Keratinocyte (primary cell): ENCODE measurements at regions not wholly inside any gene's neighbourhood (a gene's known extent, or its start where the extent isn't known, plus 50 kb on each side); places are given as distances from the start of the nearest gene placed in this dataset.

Experiments used
- DNase-seq: peaks from one replicate; pipeline ENCODE4 v3.0.0-alpha.2; 2011; ENCODE audit warnings: low read depth, missing footprints, low spot score
- FAIRE-seq: peaks from 2 replicates; lab custom pipeline; 2011; peaks lifted over from hg19 to GRCh38; lab: Jason Lieb, UNC
- H2AFZ ChIP-seq: 2 replicates; pipeline ENCODE4 v1.6.0; 2012; ENCODE audit warnings: low read length, control low read depth, inconsistent platforms; ENCODE audit not compliant: control insufficient read depth
- H3K27ac ChIP-seq: 2 replicates; pipeline ENCODE4 v1.5.1; 2011; ENCODE audit warnings: low read length; ENCODE audit not compliant: control insufficient read depth, insufficient read depth
- H3K27me3 ChIP-seq: 3 replicates; pipeline ENCODE4 v1.6.0; 2011; ENCODE audit warnings: low read length; ENCODE audit not compliant: control insufficient read depth, insufficient read depth; ENCODE audit errors: extremely low read depth
- H3K36me3 ChIP-seq, 2 experiments: 2 replicates in 1 of 2; 3 replicates in 1 of 2; pipeline ENCODE4 v1.5.1; 2011; ENCODE audit warnings: low read length in 2 of 2, mild to moderate bottlenecking in 1 of 2; ENCODE audit not compliant: control insufficient read depth in 2 of 2, insufficient read depth in 2 of 2; ENCODE audit errors: extremely low read depth in 1 of 2
- H3K4me1 ChIP-seq: 3 replicates; pipeline ENCODE4 v1.5.1; 2011; ENCODE audit warnings: low read length; ENCODE audit not compliant: control insufficient read depth, insufficient read depth; ENCODE audit errors: extremely low read depth
- H3K4me2 ChIP-seq: 3 replicates; pipeline ENCODE4 v1.6.0; 2011; ENCODE audit warnings: low read depth, low read length; ENCODE audit not compliant: control insufficient read depth, insufficient read depth; ENCODE audit errors: extremely low read depth
- H3K4me3 ChIP-seq, 3 experiments: fragments of 200-600 bp in 1 of 3; sonication (generic) in 1 of 3; 2 replicates in 2 of 3; 3 replicates in 1 of 3; pipeline ENCODE4 v1.5.1; 2011 to 2016; ENCODE audit warnings: low read length in 3 of 3, mild to moderate bottlenecking in 3 of 3, control low read depth in 2 of 3, inconsistent platforms in 1 of 3, low read depth in 1 of 3, mixed read lengths in 1 of 3, mixed run types in 1 of 3, moderate library complexity in 1 of 3; ENCODE audit not compliant: control insufficient read depth in 2 of 3, insufficient read depth in 2 of 3; ENCODE audit errors: extremely low read depth in 1 of 3
- H3K79me2 ChIP-seq: 2 replicates; pipeline ENCODE4 v1.6.0; 2012; ENCODE audit warnings: low read length; ENCODE audit not compliant: control insufficient read depth, insufficient read depth
- H3K9ac ChIP-seq: 3 replicates; pipeline ENCODE4 v1.6.0; 2011; ENCODE audit warnings: low read length; ENCODE audit not compliant: control insufficient read depth, insufficient read depth; ENCODE audit errors: extremely low read depth
- H3K9me1 ChIP-seq: 3 replicates; pipeline ENCODE4 v1.6.0; 2011; ENCODE audit warnings: low read length; ENCODE audit not compliant: control insufficient read depth, insufficient read depth; ENCODE audit errors: extremely low read depth
- H3K9me3 ChIP-seq: 2 replicates; pipeline ENCODE4 v1.5.1; 2012; ENCODE audit warnings: low read depth, low read length; ENCODE audit not compliant: control insufficient read depth
- H4K20me1 ChIP-seq: 3 replicates; pipeline ENCODE4 v1.6.0; 2011; ENCODE audit warnings: low read length; ENCODE audit not compliant: control insufficient read depth, insufficient read depth; ENCODE audit errors: extremely low read depth
- EZH2 ChIP-seq: IDR thresholded peaks from one replicate; pipeline ENCODE4 v1.6.1; 2012; ENCODE audit warnings: inconsistent platforms, mild to moderate bottlenecking, low read length, moderate library complexity
- dilution Hi-C: fragments of 300-500 bp; cut with MboI; formaldehyde crosslinking; loops from one replicate; pipeline ENCODE4 v1.7.0; 2020; ENCODE audit warnings: low sequenced_read_pairs; ENCODE audit not compliant: extremely low pct_ligation_motif_present
- TF ChIP-seq, protein P1 (sequence below), 3 experiments: IDR thresholded peaks in 1 of 3; conservative IDR thresholded peaks in 1 of 3; optimal IDR thresholded peaks in 1 of 3; 2 replicates in 2 of 3; 3 replicates in 1 of 3; pipeline versions ENCODE3 to v1.5.1; 2011; ENCODE audit warnings: low read length in 3 of 3, mild to moderate bottlenecking in 3 of 3, moderate library complexity in 2 of 3, control low read depth in 1 of 3, inconsistent platforms in 1 of 3; ENCODE audit not compliant: insufficient read depth in 2 of 3; ENCODE audit errors: extremely low read depth in 1 of 3

DNA sequence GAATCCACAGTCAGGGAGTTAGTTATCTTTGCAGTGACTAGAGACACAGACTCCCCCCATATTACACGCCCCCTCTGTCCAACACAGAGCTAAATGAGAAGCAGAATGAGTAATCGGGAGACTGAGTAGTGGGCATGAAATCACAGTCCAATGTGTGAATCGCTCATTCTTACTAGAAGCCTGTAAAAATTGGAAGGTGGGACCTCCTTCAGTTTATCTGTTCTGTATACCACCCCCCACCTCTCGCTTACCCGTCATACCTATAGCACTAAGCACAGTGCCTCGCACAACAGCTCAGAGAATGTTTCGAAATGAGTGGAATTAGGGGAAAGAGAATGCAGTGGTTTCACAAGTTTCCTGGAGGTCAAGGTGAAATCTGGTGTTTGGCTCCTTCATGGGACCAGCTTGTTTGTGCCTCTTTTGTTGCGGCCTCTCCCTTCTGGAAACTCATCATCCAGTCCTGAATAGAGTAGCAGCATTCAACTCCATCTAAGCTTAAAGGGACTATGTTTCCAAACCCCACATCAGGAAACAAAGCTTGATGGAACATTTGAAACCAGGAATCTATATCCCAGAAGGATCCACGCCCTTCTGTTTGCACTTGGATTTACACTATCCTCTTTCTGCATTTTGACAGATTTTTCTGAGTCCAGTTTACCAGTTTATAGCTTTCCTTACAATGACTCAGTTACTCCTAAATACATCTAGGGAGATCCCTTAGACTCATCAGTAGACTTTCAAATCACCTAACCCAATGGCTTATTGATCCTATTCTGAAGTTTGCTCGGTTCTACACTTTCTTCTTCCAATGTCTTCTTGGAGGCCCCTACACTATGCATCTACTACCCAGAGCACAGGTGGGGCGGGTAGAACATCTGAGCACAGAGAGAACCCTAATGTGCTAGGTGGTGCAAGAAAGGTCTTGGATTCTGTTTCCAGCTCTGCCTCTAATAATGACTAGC is 59.2 kb upstream of the PIM1 start:
- no peaks in the 10 kb centered on the region for H4K20me1 ChIP-seq
- no peak for TF ChIP-seq EZH2
- TF ChIP-seq, protein P1, sequence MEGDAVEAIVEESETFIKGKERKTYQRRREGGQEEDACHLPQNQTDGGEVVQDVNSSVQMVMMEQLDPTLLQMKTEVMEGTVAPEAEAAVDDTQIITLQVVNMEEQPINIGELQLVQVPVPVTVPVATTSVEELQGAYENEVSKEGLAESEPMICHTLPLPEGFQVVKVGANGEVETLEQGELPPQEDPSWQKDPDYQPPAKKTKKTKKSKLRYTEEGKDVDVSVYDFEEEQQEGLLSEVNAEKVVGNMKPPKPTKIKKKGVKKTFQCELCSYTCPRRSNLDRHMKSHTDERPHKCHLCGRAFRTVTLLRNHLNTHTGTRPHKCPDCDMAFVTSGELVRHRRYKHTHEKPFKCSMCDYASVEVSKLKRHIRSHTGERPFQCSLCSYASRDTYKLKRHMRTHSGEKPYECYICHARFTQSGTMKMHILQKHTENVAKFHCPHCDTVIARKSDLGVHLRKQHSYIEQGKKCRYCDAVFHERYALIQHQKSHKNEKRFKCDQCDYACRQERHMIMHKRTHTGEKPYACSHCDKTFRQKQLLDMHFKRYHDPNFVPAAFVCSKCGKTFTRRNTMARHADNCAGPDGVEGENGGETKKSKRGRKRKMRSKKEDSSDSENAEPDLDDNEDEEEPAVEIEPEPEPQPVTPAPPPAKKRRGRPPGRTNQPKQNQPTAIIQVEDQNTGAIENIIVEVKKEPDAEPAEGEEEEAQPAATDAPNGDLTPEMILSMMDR (optimal IDR thresholded peaks at IDR 0.05 in 1 of 3, IDR thresholded peaks at IDR 0.05 in 1 of 3, conservative IDR thresholded peaks at IDR 0.05 in 1 of 3; ENCODE audit: extremely low read depth in 1 of 3, insufficient read depth in 2 of 3, low read length in 3 of 3) = no peak
- H3K4me3 ChIP-seq = no peak overlapping the region
- no peaks in the 10 kb centered on the region for H3K9me3 ChIP-seq
- DNase-seq (no peak), FAIRE-seq (no peak)
- no peak overlapping the region for H3K9ac ChIP-seq
- no peak overlapping the region for H2AFZ ChIP-seq
- H3K36me3 ChIP-seq = no peaks in the 10 kb centered on the region
- no peaks in the 10 kb centered on the region for H3K79me2 ChIP-seq
- H3K9me1 ChIP-seq = no peaks in the 10 kb centered on the region
- H3K4me2 ChIP-seq = no peak overlapping the region
- H3K27ac ChIP-seq = no peak overlapping the region
- no peaks in the 10 kb centered on the region for H3K4me1 ChIP-seq
- H3K27me3 ChIP-seq = no peaks in the 10 kb centered on the region
- dilution Hi-C loops = no loop called here

DNA sequence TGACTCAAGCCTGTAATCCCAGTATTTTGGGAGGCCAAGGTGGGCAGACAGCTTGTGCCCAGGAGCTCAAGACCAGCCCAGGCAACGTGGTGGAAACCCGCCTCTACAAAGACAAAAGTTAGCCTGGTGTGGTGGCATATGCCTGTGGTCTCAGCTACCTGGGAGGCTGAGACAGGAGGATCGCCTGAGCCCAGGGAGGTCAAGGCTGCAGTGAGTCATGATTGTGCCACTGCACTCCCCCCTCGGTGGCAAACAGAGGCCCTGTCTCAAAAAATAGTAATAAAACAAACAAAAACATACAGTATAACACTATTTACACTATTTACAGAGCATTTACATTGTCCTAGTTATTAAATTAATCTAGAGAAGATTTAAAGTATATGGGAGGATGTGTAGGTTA is 56.0 kb upstream of the PIM1 start:
- FAIRE-seq (no peak), DNase-seq (no peak)
- no peak for TF ChIP-seq EZH2
- TF ChIP-seq, protein P1 (optimal IDR thresholded peaks at IDR 0.05 in 1 of 3, IDR thresholded peaks at IDR 0.05 in 1 of 3, conservative IDR thresholded peaks at IDR 0.05 in 1 of 3; ENCODE audit: extremely low read depth in 1 of 3, insufficient read depth in 2 of 3, low read length in 3 of 3) = no peak
- Histone ChIP-seq H3K4me3 (no peak overlapping the region), H3K27me3 (no peaks in the 10 kb centered on the region), H4K20me1 (no peaks in the 10 kb centered on the region), H3K4me1 (no peaks in the 10 kb centered on the region), H3K27ac (no peak overlapping the region), H3K9me1 (no peaks in the 10 kb centered on the region), H3K4me2 (no peak overlapping the region), H2AFZ (no peak overlapping the region), H3K36me3 (no peaks in the 10 kb centered on the region), H3K79me2 (no peaks in the 10 kb centered on the region), H3K9me3 (no peaks in the 10 kb centered on the region), H3K9ac (no peak overlapping the region)
- dilution Hi-C loops = no loop called here
